Kidney (tissue), 13 donors: ENCODE measurements at regions not wholly inside any gene's neighbourhood (a gene's known extent, or its start where the extent isn't known, plus 50 kb on each side); places are given as distances from the start of the nearest gene placed in this dataset.

Experiments used
- DNase-seq, 5 donors: peaks; one replicate each; pipeline ENCODE4 v3.0.0-alpha.2; 2013 to 2020
- FAIRE-seq: peaks from 2 replicates; lab custom pipeline; 2012; peaks lifted over from hg19 to GRCh38; lab: Jason Lieb, UNC
- H3K27ac ChIP-seq, 2 donors: one replicate each; pipeline ENCODE4 v1.7.0; 2013; ENCODE audit warnings: low read depth in 2 of 2, low read length in 2 of 2, inconsistent platforms in 1 of 2
- H3K27me3 ChIP-seq: one replicate; pipeline ENCODE4 v1.7.1; 2013; ENCODE audit warnings: low read length, inconsistent platforms; ENCODE audit not compliant: control insufficient read depth, insufficient read depth
- H3K36me3 ChIP-seq, 3 donors: one replicate each; pipeline versions ENCODE4 v1.7.0 to v1.7.1; 2013; ENCODE audit warnings: low read length in 3 of 3, control low read depth in 1 of 3, inconsistent platforms in 1 of 3; ENCODE audit not compliant: insufficient read depth in 3 of 3, control insufficient read depth in 2 of 3
- H3K4me1 ChIP-seq, 3 donors: one replicate each; pipeline versions ENCODE4 v1.7.0 to v1.7.1; 2013; ENCODE audit warnings: low read length in 3 of 3, inconsistent platforms in 1 of 3, low read depth in 1 of 3; ENCODE audit not compliant: control insufficient read depth in 2 of 3, insufficient read depth in 2 of 3
- H3K4me3 ChIP-seq, 3 donors: one replicate each; pipeline versions ENCODE4 v1.7.0 to v1.8.1; 2013; ENCODE audit warnings: low read length in 3 of 3, control low read depth in 1 of 3, inconsistent platforms in 1 of 3
- H3K9ac ChIP-seq, 3 donors: one replicate each; pipeline versions ENCODE4 v1.7.0 to v1.7.1; 2013; ENCODE audit warnings: low read length in 3 of 3, control low read depth in 1 of 3, inconsistent platforms in 1 of 3
- H3K9me3 ChIP-seq, 3 donors: one replicate each; pipeline versions ENCODE4 v1.7.0 to v1.7.1; 2013; ENCODE audit warnings: low read length in 3 of 3, control low read depth in 1 of 3, inconsistent platforms in 1 of 3; ENCODE audit not compliant: control insufficient read depth in 2 of 3, insufficient read depth in 1 of 3
- intact Hi-C: fragments of 100-400 bp; cut with DNase I; formaldehyde crosslinking; loops from one replicate; pipeline ENCODE4 v1.11.1; 2022
- TF ChIP-seq, protein P1 (sequence below): IDR thresholded peaks from 3 replicates; pipeline ENCODE4 v1.5.1; 2012; ENCODE audit warnings: mild to moderate bottlenecking, moderate library complexity, borderline replicate concordance; ENCODE audit not compliant: insufficient read depth; ENCODE audit errors: extremely low read depth
- donor health status: control.
- donor health status: control.
- donor health status: control.
- donor health status: control.
- donor health status: control.
- donor health status: DM: yes; HTN: yes; CAD: no.
- donor health status: Normal renal cell carcinoma (clear cell type).

DNA sequence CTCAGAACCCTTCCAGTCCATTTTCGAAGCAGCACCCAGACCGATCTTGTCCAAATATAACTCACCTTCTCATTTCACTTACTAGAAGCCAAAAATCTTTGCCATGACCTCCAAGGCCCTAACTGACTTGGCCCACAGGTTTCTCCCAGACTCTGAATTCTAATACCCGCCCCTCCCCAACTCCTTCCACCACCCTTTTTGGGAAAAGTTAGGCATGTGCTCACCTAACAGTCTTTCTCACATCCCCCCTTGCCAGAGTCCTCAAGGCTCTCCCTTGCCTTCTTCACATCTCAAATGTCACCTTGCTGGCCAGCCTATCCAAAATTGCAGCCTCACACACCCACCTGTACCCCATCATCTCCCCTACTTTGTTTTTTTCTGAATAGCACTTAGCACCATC lies 369.3 kb downstream of the NXPE2 start:
- intact Hi-C loops, result no loop called here

DNA sequence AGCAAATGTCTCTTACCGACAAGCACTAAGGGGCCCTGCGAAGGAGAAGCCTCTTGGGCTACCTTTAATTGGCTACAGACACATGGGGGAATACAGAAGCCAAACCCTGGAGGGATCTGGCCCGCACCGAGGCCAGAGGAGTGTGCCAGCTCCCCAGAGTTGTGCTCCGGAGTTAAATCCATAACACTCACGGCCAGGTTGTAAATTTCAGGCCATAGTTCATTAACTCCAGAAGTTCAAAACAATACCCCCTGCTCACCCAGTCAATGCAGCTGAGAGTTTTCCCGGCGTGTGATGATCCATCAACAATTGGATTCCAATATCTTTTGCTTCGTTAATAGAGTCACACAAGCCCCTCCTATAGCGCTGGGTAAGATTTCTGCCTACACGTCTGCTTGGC lies 371.5 kb downstream of the NXPE2 start:
- Histone ChIP-seq H3K4me1 (peaks cover 0 to 6% (median 2%) of the 10 kb centered on the region in 3 donors), H3K9ac (no peak overlapping the region), H3K4me3 (no peak overlapping the region), H3K36me3 (no peaks in the 10 kb centered on the region), H3K9me3 (no peaks in the 10 kb centered on the region), H3K27me3 (no peaks in the 10 kb centered on the region), H3K27ac (no peak overlapping the region)
- peak in 3 of 5 donors; percentile 34 to 73 (median 69) for DNase-seq
- intact Hi-C loops, result no loop called here
- TF ChIP-seq, protein P1, sequence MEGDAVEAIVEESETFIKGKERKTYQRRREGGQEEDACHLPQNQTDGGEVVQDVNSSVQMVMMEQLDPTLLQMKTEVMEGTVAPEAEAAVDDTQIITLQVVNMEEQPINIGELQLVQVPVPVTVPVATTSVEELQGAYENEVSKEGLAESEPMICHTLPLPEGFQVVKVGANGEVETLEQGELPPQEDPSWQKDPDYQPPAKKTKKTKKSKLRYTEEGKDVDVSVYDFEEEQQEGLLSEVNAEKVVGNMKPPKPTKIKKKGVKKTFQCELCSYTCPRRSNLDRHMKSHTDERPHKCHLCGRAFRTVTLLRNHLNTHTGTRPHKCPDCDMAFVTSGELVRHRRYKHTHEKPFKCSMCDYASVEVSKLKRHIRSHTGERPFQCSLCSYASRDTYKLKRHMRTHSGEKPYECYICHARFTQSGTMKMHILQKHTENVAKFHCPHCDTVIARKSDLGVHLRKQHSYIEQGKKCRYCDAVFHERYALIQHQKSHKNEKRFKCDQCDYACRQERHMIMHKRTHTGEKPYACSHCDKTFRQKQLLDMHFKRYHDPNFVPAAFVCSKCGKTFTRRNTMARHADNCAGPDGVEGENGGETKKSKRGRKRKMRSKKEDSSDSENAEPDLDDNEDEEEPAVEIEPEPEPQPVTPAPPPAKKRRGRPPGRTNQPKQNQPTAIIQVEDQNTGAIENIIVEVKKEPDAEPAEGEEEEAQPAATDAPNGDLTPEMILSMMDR, result no peak
- FAIRE-seq, result no peak

More for the DNA sequence above, 369.3 kb downstream of the NXPE2 start:
- H3K36me3 ChIP-seq, result no peaks in the 10 kb centered on the region
- H3K27me3 ChIP-seq, result no peaks in the 10 kb centered on the region
- H3K27ac ChIP-seq, result no peak overlapping the region
- H3K4me3 ChIP-seq, result no peak overlapping the region
- FAIRE-seq, result no peak
- TF ChIP-seq, protein P1, result no peak
- H3K9me3 ChIP-seq, result no peaks in the 10 kb centered on the region
- no peak for DNase-seq
- H3K4me1 ChIP-seq, result peaks cover 0 to 2% (median 0%) of the 10 kb centered on the region in 3 donors
- H3K9ac ChIP-seq, result no peak overlapping the region

DNA sequence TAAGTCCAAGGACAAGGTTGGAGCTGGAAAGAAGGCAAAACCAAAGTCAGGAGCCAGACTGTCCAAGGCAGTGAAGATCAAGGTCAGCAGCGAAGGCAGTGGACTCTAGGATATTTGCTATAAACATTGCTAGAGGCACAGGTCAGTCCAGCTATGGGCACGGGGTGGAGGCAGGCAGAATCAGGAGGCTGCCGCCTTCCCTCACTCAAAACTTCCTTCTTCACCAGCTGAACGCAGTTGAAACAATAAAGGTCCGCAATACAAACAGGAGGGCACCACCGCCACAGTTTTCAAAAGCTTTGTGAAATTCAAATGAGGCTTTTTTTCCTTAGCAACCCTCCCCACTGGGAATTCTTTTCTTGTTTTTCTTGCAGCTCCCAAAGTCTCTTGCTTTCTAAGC lies 372.4 kb downstream of the NXPE2 start:
- no peak overlapping the region for H3K9ac ChIP-seq
- DNase-seq (no peak), FAIRE-seq (no peak)
- no peaks in the 10 kb centered on the region for H3K9me3 ChIP-seq
- H3K4me3 ChIP-seq, result no peak overlapping the region
- intact Hi-C loops, result no loop called here
- TF ChIP-seq, protein P1, result no peak
- no peaks in the 10 kb centered on the region for H3K36me3 ChIP-seq
- no peaks in the 10 kb centered on the region for H3K27me3 ChIP-seq
- H3K27ac ChIP-seq, result no peak overlapping the region
- peaks cover 0 to 7% (median 6%) of the 10 kb centered on the region in 3 donors for H3K4me1 ChIP-seq

DNA sequence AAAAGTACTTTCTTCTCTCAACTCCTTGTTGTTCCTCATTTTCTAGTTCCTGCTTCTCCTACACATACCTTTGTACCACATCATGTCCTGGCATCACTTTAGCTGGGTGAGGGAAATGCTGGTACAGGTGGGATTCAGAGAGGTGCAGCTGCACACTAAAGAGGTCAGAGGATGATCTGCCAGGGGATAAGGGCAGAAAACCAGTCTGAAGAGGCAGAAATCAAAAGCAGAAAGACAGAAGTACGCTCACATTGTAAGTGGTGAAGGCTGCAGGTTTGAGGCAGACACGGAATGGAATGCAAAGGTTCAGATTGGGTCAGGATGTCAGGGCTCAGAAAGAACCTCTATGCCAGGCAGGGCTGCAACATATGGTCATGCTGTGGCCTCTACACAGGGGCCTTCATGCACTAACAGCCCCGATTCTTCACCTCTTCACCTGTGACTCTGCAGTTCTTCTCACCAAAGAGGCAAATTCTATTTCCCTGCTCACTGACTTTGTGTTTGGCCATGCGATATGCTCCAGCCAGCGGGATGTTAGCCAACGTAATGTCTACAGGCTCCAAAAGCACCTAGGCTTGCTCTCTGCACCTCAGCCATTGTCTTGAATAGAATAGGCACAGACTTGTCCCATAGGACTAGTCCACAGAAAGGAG lies 373.7 kb downstream of the NXPE2 start:
- no peak overlapping the region for H3K4me3 ChIP-seq
- FAIRE-seq, result no peak
- no peak overlapping the region for H3K9ac ChIP-seq
- no peaks in the 10 kb centered on the region for H3K27me3 ChIP-seq
- TF ChIP-seq, protein P1, result no peak
- peaks cover 0 to 11% (median 0%) of the 10 kb centered on the region in 3 donors for H3K9me3 ChIP-seq
- intact Hi-C loops, result no loop called here
- DNase-seq, result no peak
- no peak overlapping the region for H3K27ac ChIP-seq
- H3K4me1 ChIP-seq, result peaks cover 0 to 7% (median 6%) of the 10 kb centered on the region in 3 donors
- no peaks in the 10 kb centered on the region for H3K36me3 ChIP-seq
